Activated CD4-positive, alpha-beta T cell treated with anti-CD3 and anti-CD28 coated beads for 48 hours (primary cell): ENCODE measurements at regions not wholly inside any gene's neighbourhood (a gene's known extent, or its start where the extent isn't known, plus 50 kb on each side); places are given as distances from the start of the nearest gene placed in this dataset.

Source experiments
- DNase-seq: peaks from one replicate; pipeline ENCODE4 v3.0.0-alpha.2; 2020

DNA sequence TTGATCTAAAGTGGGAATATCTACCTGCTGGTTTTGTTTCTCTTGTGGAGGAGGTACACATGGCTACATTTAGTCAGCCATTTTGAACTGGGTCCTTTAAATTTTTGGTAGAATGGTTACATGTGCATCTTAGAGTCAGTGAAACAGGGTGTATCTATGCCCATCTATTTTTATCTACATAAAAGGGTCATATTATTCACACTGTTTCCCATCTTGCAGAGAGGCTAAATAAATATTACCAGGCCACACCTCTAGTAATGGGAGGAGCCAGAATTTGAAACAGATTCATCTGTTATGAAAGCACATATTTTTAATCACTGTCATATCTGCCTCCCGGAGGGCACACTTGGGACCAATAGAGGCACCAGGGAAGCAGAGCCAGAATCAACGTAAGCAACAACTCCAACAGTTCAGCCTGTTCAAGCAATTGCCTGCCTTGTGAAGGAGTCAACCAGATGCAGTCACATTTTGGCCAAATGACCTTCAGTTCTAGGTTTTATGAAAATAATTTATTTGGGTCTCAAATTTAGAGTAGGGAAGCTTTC, 376.8 kb downstream of the TSN start:
- no peak for DNase-seq

DNA sequence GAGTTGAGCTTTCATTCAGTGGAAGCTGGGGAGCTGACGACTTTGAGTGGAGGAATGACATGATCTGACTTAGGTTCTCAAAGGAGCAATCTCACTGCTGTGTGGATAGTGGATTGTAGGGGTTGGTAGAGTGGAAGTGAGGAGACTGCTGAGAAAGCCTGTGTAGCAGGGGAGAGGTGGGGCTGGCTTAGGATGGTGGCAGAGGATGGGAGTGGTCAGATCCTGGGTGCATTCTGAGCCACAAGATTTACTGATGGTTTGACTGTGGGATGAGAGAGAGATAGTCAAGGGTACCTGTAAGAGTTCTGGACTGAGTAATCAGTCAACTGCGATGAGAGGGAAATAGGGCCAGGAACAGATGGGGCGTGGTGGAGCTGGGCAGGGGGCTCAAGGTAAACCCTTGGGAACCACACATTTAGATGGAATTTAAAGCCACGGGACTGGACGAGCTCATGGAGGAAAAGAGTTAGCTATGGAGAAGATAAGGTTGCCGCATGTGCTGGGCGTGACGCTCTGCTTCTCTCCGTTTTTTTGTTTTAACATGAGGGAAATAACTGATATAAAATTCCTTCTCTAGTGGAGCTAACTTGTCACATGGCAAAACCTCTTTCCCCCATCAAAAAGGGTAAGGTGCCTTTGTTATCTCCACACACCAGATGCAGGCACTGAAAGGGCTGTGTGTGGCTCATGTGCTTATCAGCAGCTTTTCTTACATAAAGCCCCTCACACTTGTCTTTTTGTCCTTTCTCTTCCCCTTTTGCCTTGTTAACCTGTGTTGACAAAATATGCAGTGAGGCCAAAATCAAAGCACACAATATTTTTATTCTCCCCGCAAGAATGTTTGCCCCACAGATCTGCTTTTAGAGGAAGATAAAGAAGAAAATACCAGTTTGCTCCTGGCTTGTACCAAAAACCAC, 379.8 kb downstream of the TSN start:
- DNase-seq: no peak

DNA sequence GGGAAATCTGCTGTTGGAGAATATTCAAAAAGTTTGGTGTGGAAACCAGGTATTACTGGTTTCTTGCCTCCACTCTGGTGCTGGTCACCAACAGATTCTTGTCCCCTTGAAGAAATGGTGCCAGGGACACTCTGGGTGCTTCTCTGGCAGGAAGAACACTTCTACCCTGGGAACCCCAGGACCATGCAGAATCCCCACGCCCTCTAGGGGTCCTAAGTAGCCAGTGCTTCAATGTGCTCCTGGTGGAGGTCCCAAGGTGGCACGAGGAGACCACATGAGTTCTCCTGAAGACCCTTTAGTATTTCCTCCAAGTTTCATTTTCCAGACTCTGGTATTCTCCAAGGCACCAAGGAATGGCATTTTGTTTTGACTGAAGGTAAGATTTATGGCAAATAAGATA, 380.6 kb downstream of the TSN start:
- DNase-seq: no peak

DNA sequence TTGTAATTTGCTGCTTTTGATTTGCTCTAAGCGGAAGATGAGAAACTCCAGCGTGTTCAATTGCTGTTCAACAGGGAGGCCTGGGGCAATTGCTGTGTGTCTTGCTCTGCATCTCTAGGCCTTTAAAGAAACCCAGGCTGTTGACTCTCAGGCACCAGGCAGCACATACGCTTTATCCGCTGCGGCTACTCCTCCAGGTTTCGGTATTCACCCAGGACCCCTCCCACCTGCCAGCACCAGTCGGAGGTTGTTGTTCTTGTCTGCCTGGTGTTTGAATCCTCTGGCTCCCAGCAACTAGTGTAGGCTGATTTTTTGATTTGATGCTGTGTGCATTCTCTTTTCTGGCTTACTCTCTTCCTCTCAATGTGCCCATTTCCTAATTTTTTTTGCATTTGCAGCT, 383.1 kb downstream of the TSN start:
- DNase-seq: no peak

DNA sequence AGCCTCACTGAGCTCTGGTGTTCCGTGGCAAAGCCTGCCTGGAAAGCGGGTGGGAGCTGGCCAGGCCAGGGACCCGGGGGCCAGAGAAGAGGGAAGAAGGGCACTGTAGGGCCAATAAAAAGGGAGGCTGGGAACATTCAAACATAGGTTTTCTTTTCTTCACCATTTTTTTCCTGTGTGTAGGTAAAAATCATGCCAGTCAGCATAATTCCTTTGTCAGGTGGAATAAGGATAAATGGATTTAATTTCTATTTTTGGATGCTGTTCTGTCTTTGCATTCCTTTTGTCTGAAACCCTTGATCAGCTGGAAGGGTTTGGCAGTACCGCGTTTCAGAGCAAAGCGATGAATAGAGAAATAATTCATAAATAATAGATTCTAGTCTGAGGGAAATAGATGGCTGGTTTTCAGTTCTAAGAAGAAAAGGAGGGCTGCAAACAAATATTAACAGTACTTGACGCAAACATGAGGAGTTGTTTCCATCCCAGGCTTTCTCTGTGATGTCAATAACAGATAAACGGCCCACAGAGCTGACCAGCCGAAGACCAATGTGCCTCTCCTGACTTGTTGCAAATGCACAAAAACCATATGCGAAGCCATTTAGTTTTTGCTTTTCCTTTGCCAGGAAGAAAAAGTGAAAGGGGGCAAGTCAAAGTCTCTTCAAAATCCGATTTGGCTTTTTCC, 384.4 kb downstream of the TSN start:
- no peak for DNase-seq

DNA sequence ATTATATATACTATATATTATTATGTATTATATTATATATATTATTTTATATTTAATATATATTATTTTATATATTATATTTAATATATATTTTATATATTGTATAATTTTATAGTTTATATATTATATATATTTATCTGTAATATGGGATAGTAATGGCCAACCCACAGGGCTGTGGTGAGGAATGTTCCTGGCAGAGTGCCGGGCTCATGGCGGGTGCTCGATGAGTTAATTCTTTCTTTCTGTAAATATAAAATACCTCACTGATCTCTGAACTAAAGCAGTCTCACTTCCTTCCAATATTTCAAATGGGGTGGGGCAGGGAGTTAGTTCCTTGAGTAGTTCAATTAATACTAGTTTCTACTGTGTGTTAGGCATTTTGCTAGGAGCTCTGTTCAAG, 389.4 kb downstream of the TSN start:
- no peak for DNase-seq

DNA sequence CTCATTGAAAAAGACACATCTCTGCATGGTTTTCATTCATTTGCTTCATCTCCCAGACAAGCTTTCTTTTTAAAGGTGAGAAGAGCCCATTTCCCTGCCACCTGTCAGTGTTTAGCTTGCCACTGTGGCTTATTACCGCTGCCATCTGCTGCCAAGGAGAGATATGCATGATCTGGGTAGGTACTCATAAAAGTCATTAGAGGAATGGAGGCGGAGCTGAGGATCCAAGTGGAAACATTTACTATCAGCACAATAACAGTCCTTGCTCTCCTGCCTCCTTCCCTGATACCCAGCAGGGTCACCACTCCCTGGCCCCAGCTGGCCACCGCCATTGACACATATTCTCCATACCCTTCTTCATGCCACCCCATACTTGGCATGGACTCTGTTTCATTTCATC, 390.4 kb downstream of the TSN start:
- DNase-seq: no peak

DNA sequence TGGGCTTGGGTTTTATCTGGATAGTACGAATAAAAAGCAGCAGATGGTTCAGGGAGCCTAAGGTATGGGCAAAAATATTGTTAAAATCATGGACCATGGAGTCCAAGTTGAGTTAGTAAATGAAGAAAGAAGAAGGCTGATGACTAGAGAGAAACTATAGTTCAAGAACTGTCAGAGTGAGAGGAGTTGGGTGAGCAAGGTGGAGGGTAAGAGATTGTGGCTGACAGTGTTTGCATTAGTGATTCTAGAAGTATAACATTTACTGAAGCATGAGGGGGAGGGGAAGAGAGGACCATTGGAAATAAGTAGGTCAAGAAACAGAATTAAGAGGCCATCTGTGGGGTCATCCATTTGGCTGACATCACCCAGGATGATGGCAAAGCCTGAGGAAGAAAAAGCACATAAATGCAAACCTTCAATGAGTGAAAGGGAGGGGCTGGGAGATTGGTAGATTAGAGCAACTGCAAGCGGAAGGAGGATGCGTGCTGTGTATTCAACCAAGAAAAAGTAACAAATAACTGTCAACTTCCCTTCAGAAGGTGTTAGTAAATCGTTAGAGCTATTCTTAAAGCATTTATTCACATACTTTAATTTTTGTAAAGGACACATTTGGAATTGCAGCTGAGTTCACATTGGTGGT, 392.8 kb downstream of the TSN start:
- no peak for DNase-seq

DNA sequence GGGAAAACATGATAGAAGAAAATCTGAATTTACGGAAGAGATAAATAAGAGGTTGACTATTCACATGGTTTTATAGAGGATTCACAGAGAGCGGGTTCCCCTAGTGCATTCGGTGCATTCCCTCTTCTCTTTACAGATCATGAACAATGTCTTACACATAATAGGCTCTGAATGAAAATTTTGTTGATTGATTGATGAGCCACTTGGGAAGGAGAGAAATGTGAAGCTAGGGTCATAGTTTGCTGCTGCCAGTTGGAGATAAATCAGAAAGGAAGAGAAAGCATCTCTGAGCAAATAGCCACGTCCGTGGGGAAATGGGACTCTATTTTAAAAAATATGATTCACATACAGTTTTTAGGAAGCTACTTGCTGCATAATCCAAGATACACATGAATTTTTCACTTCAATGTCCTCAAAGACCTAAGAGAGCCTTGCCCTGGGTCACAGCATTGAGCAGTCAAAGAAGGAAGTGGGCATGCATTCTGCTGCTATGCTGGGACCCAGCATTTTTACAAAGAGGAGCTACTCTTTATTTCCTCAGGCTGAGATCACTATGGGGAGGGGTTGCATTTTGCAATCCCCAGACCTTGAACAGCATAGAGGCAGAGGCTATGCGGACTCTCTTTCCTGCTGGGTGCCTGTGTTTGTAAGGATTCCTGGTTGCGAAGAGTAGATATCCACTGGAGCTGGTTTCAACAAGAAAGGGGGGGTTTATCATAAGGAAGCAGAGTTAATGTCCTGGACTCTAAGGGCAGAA, 395.3 kb downstream of the TSN start:
- DNase-seq: no peak

DNA sequence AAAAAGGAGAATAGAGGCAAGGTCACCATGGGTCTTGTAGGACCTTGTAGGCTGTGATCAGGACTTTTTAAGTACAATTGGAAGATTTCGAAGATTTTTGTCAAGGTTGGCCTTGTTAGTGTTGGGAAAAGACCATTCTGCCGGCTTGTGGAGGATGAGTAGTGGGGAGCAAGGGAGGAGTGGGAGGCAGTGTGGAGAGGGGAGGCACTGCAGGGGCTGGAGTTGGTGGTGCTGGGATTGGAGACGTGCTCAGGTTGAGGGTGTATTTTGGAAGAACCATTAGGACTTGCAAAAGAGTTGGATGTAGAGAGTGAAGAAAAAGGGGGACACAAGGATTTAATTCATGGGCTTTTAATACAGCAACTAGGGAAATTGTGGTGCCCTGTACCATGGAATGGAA, 397.1 kb downstream of the TSN start:
- no peak for DNase-seq

DNA sequence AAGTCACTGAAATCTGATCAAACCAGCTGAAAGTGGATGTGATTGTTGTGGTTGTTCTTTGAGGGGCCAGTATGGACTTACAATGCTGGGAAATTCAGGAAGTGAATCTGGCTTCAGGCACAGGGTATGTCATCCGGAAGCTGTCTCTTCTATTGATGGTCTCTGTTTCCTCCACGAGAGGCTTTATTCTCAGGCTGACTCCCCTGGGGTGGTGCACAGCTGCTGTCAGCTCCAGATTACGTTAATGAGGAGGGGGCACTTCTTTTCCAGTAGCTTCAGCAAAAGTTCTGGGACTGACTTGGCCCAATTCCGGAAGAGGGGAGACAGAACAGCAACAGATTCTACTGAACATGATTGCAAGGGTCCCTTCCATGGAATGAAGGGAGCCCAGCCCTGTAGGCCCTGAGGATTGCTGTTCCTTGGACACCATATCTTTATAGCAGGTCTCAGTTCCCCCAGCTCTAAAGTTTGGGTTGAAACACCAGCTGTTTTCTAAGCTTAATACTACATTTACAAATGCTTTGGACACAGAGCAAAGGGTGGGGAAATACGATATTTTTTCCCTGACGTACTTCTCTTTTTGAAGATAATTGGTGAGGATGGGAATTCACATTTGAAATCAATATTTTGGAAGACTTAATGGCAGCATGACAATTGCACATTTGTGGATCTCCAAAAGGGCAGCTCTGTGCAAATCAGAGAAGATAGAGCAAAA, 400.9 kb downstream of the TSN start:
- no peak for DNase-seq

DNA sequence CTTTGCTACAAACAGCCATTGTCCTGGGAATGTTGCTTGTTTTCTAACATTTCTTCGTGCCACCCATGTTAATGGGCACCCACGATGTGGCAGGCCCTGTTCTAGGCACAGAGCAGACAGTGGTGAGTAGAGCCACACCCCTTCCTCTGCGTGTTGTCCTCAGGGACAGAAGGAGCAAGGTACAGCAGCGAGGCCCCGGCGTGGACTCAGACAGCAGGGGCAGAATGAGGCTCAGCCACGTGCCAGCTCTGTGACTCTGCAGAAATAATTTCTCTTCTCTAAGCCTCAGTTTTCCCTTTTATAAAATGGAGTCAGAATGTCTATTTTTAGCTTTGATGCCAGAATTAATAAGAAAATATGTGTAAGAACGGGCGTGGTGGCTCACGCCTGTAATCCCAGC, 401.7 kb downstream of the TSN start:
- no peak for DNase-seq

DNA sequence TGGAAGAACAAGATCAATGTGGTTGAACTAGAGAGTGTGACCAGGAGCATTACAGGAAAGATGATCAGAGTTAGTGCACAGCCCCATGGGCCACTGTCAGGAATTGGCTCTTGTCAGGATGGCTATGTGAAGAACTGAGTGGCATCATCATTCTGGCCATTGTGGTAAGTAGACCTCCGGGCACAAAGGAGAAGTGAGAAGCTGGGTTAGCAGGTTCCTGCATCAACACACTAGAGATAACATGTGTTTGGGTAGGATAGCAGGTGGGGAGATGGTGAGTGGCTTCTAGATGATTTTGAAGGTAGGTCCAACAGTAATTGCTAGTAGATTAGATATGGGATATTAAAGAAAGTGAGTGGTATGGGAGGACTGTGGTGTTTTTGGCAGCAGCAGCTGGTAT, 408.2 kb downstream of the TSN start:
- no peak for DNase-seq

DNA sequence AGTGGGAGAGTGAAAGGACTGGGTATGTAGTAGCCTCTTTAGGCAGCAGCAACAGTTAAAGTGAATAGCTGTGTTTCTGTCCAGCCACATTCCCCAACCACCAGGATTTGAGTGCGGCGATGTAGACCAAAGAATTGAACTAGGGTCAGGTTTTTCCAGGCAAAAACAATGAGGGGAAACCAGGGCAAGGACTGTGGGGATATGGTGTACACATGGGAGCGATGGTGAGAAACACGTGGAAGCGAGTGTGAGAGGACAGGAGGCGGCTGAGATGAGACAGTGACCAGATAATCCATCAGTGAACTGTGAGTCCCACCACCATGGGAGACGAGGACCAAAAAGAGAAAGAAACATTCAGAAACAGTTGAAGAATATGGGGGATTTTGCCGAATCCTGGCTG, 409.5 kb downstream of the TSN start:
- DNase-seq: no peak

DNA sequence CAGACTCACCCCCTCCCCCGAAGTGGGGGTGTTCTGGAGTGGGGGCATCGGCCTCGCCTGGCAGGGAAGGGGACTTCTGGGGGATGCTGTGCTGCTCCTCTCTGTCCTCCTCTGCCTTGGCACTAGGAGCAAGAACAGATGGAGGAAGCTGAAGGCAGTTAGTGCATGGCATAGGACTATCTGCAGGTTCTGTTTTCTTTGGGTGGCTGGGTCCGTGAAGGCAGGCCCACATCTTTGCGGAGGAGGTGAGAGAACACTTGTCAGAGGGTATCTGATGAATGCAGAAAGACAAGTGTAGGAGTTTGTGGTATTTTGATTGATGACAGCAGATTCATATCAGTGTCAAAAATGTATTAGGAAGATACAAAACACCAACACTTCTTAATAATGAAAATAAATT, 411.4 kb downstream of the TSN start:
- DNase-seq: no peak

DNA sequence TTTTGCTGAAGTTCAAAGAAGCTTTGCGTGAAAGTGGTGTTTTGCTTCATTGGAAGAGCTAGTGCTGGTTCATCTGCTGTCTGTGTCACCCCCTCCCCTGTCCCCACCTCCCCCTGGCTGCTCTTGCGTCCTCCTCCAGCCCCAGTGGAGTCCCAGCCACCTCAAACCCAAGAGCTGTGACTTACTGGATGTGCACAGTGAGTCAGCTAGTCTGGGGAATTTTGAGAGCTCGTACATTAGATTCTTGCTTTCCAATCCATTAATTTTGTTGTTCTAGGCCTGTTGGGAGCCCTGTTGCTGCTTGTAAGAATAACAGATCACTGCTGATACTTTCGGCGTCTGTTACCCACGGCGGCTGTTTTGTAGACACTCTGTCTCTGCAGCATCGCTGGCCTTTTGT, 412.1 kb downstream of the TSN start:
- DNase-seq: no peak

DNA sequence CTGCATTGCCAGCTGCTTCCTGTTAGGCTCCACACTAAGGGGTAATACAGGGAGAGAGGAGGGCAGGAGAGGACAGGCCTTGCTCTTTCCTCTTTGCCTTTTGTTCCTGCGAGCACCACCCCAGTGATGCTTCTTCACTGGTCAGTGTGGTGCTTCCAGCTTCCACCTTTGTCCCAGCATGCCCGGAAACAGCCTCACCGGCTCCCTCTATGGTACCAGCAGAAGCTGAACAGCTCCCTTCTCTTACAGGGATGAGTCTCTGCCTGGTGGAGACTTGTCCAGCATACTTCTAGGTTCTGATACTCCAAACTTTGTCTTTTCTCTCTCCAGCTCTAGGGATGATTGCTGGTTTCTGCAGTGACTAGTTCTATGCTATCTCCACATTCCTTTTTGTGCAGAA, 413.3 kb downstream of the TSN start:
- no peak for DNase-seq

DNA sequence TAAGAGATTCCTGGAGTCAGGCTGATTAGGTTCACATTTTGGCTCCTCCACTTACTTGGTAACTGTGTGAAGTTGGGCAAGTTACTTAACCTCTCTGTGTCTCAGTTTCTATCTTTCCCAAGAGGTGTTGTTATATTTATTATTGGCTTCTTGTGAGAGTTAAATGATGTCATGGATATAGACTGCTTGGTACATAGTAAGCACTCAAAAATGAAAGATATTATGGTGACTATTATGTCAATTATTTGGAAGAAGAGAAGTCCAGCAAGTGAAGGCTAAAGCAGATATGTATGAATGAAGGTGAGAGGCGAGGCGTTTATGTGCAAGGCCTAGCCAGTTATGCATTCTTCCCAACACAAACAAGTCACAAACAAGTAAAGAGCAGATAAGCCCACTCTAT, 417.4 kb downstream of the TSN start:
- DNase-seq: no peak

DNA sequence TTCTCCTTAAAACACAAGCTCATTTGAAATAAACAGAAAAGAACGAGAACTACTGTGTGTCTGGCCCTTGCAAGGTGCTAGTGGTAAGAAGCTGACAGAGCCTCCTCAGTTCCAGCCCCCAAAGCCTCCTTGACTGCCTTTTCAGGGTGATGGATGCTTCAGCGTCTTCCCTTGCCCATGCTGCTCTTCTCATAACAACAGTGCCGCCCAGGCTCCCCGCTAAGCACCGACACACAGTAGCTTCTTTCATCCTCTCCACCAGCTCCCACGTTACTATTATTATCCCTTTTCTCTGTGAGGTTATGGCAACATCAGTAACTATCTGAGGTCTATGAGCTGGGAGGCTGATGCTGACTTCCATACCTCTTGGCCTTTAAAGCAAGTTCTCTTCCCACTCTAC, 418.6 kb downstream of the TSN start:
- DNase-seq: no peak

DNA sequence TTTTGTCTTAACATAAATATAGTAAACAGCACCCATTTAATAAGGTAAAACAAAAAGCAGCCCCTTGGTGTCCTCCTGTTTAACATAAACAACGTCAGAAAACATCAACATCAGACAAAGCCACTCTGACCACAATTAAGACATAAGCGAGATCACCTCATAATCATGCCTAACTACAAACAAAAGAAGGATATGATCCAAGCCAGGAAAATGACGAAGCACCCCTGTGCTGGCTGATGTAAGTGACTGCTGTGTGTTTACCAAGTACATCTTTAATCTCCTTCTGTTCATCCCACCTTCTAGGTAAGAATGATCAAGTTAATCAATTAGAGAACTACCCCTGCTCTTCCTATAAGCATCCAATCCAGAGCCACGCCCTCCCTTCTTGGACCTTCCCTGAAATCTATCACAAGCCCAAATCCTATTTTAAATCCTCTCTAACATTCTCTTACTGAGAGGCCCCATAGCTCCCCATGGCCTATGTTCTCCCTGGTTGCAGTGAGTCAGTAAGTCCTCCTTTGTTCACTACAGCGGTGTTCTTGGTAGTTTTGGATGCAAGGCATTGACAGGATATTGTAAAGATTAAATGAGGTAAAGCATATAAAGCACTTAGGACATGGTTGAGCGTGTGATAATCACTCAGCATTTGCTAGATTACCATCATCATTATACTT, 424.2 kb downstream of the TSN start:
- no peak for DNase-seq

DNA sequence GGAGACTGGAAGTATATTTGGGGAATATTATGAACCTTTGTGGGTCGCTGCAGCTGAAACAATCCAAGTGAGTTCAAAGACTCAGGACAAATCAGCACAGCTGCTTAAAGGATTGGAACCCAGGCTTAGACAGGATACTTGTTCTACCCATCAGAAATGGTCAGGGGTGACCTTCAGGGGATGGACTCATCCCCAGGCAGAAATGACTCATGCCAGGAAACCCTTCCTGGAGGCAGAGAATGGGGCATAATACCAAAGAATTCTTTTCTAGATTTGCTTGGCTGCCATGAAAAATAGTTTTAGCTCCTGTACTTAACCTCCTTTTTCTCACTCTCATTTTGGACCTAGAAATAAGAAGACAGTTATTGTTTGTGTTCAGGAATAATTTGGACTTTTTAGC, 425.5 kb downstream of the TSN start:
- no peak for DNase-seq
